GM12874 (cell line): ENCODE measurements at regions not wholly inside any gene's neighbourhood (a gene's known extent, or its start where the extent isn't known, plus 50 kb on each side); places are given as distances from the start of the nearest gene placed in this dataset.

Source experiments
- CTCF ChIP-seq: IDR thresholded peaks from 2 replicates; pipeline ENCODE4 v1.5.1; 2011; ENCODE audit warnings: low read depth, mild to moderate bottlenecking, control low read depth, low read length, moderate library complexity; ENCODE audit not compliant: insufficient read depth

GRCh38 chr15:87489456-87489855 is 767.1 kb downstream of the NTRK3 start:
- TF ChIP-seq CTCF: no peak

GRCh38 chr15:87487484-87487883 is 769.1 kb downstream of the NTRK3 start:
- TF ChIP-seq CTCF: no peak

DNA sequence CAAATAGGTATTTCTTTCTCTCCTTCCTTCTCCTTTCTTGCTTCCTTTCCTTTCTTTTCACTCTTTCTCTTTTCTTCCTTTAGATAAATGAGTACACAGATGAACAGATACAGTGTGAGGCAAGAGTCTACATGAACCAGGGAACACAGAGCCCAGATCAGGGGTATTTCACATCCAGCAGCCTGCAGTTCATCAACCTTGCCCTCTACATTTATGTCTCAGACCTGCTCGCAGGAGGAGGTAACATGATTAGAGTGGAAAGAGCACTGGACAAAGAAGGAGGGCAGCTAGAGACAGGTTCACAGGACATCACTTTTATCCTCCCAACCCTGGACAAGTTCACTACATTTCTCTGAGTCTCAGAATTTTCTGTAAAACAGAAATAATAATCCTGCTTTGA is 773.1 kb downstream of the NTRK3 start:
- no peak for TF ChIP-seq CTCF

- TF ChIP-seq CTCF: no peak
Observed at GRCh38 chr15:87481126-87481525, 775.4 kb downstream of the NTRK3 start.

- TF ChIP-seq CTCF: no peak
Observed at GRCh38 chr15:87478687-87479072, 777.9 kb downstream of the NTRK3 start.

DNA sequence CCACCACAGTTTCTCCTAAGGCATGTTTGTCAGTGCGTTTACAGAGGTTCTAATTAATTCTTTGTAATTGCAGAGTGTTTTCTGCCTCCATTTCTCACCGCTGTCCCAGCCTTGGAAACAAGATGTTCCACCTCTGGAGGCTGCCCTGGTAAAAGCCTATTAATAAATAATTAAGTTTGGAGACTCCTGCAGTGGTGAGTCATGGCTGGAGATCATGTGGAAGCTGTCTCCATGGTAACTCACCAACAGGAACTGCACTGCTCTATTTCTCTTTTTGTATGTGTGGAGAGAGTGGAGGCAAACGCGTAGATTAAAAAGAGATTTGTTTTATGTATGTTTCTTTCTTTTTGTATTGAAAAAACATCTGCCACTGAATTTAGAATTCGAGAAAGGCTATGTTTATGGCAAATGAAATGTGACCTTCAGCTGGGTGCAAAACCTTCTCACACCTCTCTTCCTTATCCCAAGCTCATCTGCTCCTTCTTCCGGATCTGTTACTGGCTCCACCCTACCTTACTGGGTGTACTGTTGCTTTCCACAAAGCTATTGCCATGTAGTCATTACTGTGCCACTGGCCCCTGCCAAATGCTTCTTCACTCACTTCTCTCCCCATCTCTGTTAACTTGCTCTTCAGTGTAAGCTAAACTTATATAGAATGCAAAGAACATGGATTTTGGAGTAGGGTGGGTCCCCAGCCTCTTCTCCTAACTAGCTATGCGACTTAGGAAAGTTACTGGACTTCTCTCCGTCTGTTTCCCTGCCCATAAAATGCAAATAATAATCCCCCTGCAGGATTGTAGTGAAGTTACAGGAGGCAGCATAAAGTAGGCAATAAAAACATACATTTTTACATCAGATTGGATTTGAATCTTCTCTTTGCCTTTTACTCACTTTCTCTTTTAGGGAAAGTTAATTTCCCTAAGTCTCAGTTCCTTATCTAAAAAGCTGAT is 778.5 kb downstream of the NTRK3 start:
- no peak for TF ChIP-seq CTCF

DNA sequence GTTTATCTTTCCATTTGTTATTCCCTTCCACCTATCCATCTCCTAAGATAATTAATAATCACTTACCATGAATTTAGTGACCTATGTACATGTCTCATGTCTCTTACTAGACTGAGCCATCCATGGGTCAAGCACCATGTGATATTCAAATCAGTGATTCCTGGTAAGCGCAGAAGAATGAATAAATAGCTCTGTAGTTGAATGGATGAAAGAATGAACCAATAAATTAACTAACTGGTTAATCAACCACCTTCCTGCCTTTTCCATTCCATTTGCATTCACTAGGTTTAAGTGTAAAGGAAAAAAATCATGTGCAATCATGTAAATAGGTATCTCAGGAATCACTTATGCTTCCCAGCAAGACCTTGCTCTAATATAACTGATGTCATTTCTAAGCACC is 779.5 kb downstream of the NTRK3 start:
- no peak for TF ChIP-seq CTCF
